ENCODE measurements at regions not wholly inside any gene's neighbourhood (a gene's known extent, or its start where the extent isn't known, plus 50 kb on each side); places are given as distances from the start of the nearest gene placed in this dataset.

- no peak for DNase-seq (ENCODE audit: low read depth)
- CTCF ChIA-PET, result no interaction called here
- H3K36me3 ChIP-seq (ENCODE audit: control insufficient read depth, insufficient read depth, low read length), result no peaks in the 10 kb centered on the region
- no peaks in the 10 kb centered on the region for H3K27me3 ChIP-seq (ENCODE audit: control insufficient read depth, insufficient read depth, low read length)
- POLR2A ChIA-PET, result no interaction called here
- no peak overlapping the region for H3K4me3 ChIP-seq (ENCODE audit: low read depth, low read length)
- no peak for TF ChIP-seq CTCF (IDR thresholded peaks at IDR 0.05; ENCODE audit: insufficient read depth, low read depth, low read length)
Measured at GRCh38 chr9:103978396-103978795, 115.7 kb upstream of the SMC2 start.

- DNase-seq (ENCODE audit: low read depth), result no peak
- H3K27me3 ChIP-seq (ENCODE audit: control insufficient read depth, insufficient read depth, low read length), result no peaks in the 10 kb centered on the region
- no peak for TF ChIP-seq CTCF (IDR thresholded peaks at IDR 0.05; ENCODE audit: insufficient read depth, low read depth, low read length)
- CTCF ChIA-PET, result no interaction called here
- POLR2A ChIA-PET, result no interaction called here
- no peaks in the 10 kb centered on the region for H3K36me3 ChIP-seq (ENCODE audit: control insufficient read depth, insufficient read depth, low read length)
- H3K4me3 ChIP-seq (ENCODE audit: low read depth, low read length), result no peak overlapping the region
Measured at GRCh38 chr9:103981912-103982311, 112.2 kb upstream of the SMC2 start.

- TF ChIP-seq CTCF (IDR thresholded peaks at IDR 0.05; ENCODE audit: insufficient read depth, low read depth, low read length), result no peak
- CTCF ChIA-PET, result no interaction called here
Measured at GRCh38 chr9:103985077-103985476, 109.0 kb upstream of the SMC2 start.

GRCh38 chr9:103988821-103989220, 105.3 kb upstream of the SMC2 start:
- CTCF ChIA-PET, result no interaction called here
- H3K36me3 ChIP-seq (ENCODE audit: control insufficient read depth, insufficient read depth, low read length), result no peaks in the 10 kb centered on the region
- H3K4me3 ChIP-seq (ENCODE audit: low read depth, low read length), result no peak overlapping the region
- TF ChIP-seq CTCF (IDR thresholded peaks at IDR 0.05; ENCODE audit: insufficient read depth, low read depth, low read length), result no peak
- DNase-seq (ENCODE audit: low read depth), result no peak
- no peaks in the 10 kb centered on the region for H3K27me3 ChIP-seq (ENCODE audit: control insufficient read depth, insufficient read depth, low read length)
- POLR2A ChIA-PET, result no interaction called here

More at GRCh38 chr9:103985077-103985476, 109.0 kb upstream of the SMC2 start:
- POLR2A ChIA-PET, result no interaction called here
- no peak for DNase-seq (ENCODE audit: low read depth)
- Histone ChIP-seq H3K4me3 (ENCODE audit: low read depth, low read length) (no peak overlapping the region), H3K27me3 (ENCODE audit: control insufficient read depth, insufficient read depth, low read length) (no peaks in the 10 kb centered on the region), H3K36me3 (ENCODE audit: control insufficient read depth, insufficient read depth, low read length) (no peaks in the 10 kb centered on the region)

- Histone ChIP-seq H3K4me3 (ENCODE audit: low read depth, low read length) (no peak overlapping the region), H3K27me3 (ENCODE audit: control insufficient read depth, insufficient read depth, low read length) (no peaks in the 10 kb centered on the region), H3K36me3 (ENCODE audit: control insufficient read depth, insufficient read depth, low read length) (no peaks in the 10 kb centered on the region)
- ChIA-PET POLR2A (no interaction called here), CTCF (no interaction called here)
- no peak for DNase-seq (ENCODE audit: low read depth)
- no peak for TF ChIP-seq CTCF (IDR thresholded peaks at IDR 0.05; ENCODE audit: insufficient read depth, low read depth, low read length)
Measured at GRCh38 chr9:103990311-103990710, 103.8 kb upstream of the SMC2 start.
